GM12878 (cell line): ENCODE measurements at regions not wholly inside any gene's neighbourhood (a gene's known extent, or its start where the extent isn't known, plus 50 kb on each side); places are given as distances from the start of the nearest gene placed in this dataset.

Experiments
- ATAC-seq: fragments of 200-7000 bp; cut with Tn5 transposase; 3 replicates; pipeline ENCODE4 v1.9.1; 2020; ENCODE audit warnings: mild to moderate bottlenecking, moderate library complexity
- BruUV-seq: library from RNA; stranded (reverse); fragments of 400-500 nt; replicated peaks from 2 replicates; lab custom pipeline; 2021; lab: Mats Ljungman, UMichigan
- CTCF ChIA-PET: fragments of 300-600 bp; sonication (Branson Sonifier 250); formaldehyde crosslinking; extraction: SDS; loops from one replicate; lab custom pipeline; 2021; ENCODE audit warnings: inconsistent platforms; lab: Yijun Ruan, JAX
- POLR2A ChIA-PET: fragments of 350-600 bp; formaldehyde crosslinking; extraction: SDS; loops from one replicate; lab custom pipeline; 2021; ENCODE audit warnings: inconsistent platforms; lab: Charles Lee
- RAD21 ChIA-PET: fragments of 300-600 bp; sonication (Branson Sonifier 250); formaldehyde crosslinking; loops from one replicate; lab custom pipeline; 2023; ENCODE audit warnings: antibody characterized with exemption; ENCODE audit not compliant: unreplicated experiment; lab: Charles Lee
- SMC1A ChIA-PET: fragments of 300-600 bp; sonication (Branson Sonifier 250); formaldehyde crosslinking; loops from one replicate; lab custom pipeline; 2023; ENCODE audit not compliant: unreplicated experiment, uncharacterized antibody; lab: Charles Lee
- DNase-seq: peaks from one replicate; pipeline ENCODE4 v3.0.0-alpha.2; 2011; ENCODE audit warnings: low read depth, low spot score
- FAIRE-seq: peaks from 3 replicates; lab custom pipeline; 2011; peaks lifted over from hg19 to GRCh38; lab: Jason Lieb, UNC
- H2AFZ ChIP-seq: 2 replicates; pipeline ENCODE4 v1.6.0; 2011; ENCODE audit warnings: low read depth, low read length, control low read depth; ENCODE audit not compliant: control insufficient read depth
- H3K27ac ChIP-seq: 2 replicates; pipeline ENCODE4 v1.5.1; 2011; ENCODE audit warnings: control low read depth; ENCODE audit not compliant: control insufficient read depth, insufficient read depth
- H3K27me3 ChIP-seq, 2 experiments: replicated peaks in 1 of 2; 2 replicates each; pipeline versions ENCODE4 v1.6.0 to v1.6.1; 2011; ENCODE audit warnings: low read length in 1 of 2; ENCODE audit not compliant: control insufficient read depth in 2 of 2, insufficient read depth in 2 of 2
- H3K36me3 ChIP-seq, 2 experiments: 2 replicates each; pipeline ENCODE4 v1.5.1; 2011; ENCODE audit warnings: low read length in 1 of 2; ENCODE audit not compliant: control insufficient read depth in 2 of 2, insufficient read depth in 2 of 2
- H3K4me1 ChIP-seq: 2 replicates; pipeline ENCODE4 v1.6.1; 2011; ENCODE audit warnings: mild to moderate bottlenecking, low read length, moderate library complexity, mixed read lengths; ENCODE audit not compliant: control insufficient read depth, insufficient read depth
- H3K4me2 ChIP-seq: 2 replicates; pipeline ENCODE4 v1.6.0; 2011; ENCODE audit warnings: control low read depth; ENCODE audit not compliant: control insufficient read depth, insufficient read depth
- H3K4me3 ChIP-seq: fragments of 200-600 bp; sonication (generic); 2 replicates; pipeline ENCODE4 v1.5.1; 2016
- H3K79me2 ChIP-seq: 2 replicates; pipeline ENCODE4 v1.6.0; 2011; ENCODE audit warnings: low read length; ENCODE audit not compliant: control insufficient read depth, insufficient read depth
- H3K9ac ChIP-seq: 2 replicates; pipeline ENCODE4 v1.8.0; 2011; ENCODE audit warnings: low read length, control low read depth, mixed read lengths; ENCODE audit not compliant: control insufficient read depth, insufficient read depth
- H3K9me3 ChIP-seq: replicated peaks from 3 replicates; pipeline ENCODE4 v1.5.1; 2011; ENCODE audit warnings: mild to moderate bottlenecking, low read length; ENCODE audit not compliant: control insufficient read depth, insufficient read depth
- H4K20me1 ChIP-seq: 2 replicates; pipeline ENCODE4 v1.6.0; 2011; ENCODE audit not compliant: control insufficient read depth, insufficient read depth
- BCLAF1 ChIP-seq: fragments of 450-650 bp; IDR thresholded peaks from 2 replicates; pipeline ENCODE4 v1.6.1; 2017; ENCODE audit warnings: antibody characterized with exemption, mild to moderate bottlenecking, moderate library complexity
- CUX1 ChIP-seq: IDR thresholded peaks from 2 replicates; pipeline ENCODE4 v1.6.1; 2012; ENCODE audit warnings: improper control_type of control experiment, low read depth, low read length; ENCODE audit not compliant: insufficient replicate concordance
- FOS ChIP-seq: IDR thresholded peaks from 3 replicates; pipeline ENCODE4 v1.6.1; 2011; ENCODE audit warnings: borderline replicate concordance; ENCODE audit not compliant: insufficient read length; ENCODE audit errors: extremely low read depth
- FOXK2 ChIP-seq: fragments of 450-650 bp; IDR thresholded peaks from 2 replicates; pipeline ENCODE4 v1.6.1; 2017; ENCODE audit warnings: mild to moderate bottlenecking, moderate library complexity
- JUND ChIP-seq: IDR thresholded peaks from 2 replicates; pipeline ENCODE4 v1.6.1; 2012; ENCODE audit warnings: low read depth, mild to moderate bottlenecking, low read length, improper control_type of control experiment, moderate library complexity
- MXI1 ChIP-seq: fragments of 150-350 bp; IDR thresholded peaks from 2 replicates; pipeline ENCODE4 v1.6.1; 2011; ENCODE audit warnings: low read depth, mild to moderate bottlenecking, inconsistent platforms, low read length, improper control_type of control experiment
- SRF ChIP-seq, 2 experiments: IDR thresholded peaks; 2 replicates each; pipeline ENCODE4 v1.6.1; 2011; ENCODE audit warnings: low read depth in 2 of 2, low read length in 2 of 2, mild to moderate bottlenecking in 1 of 2, moderate library complexity in 1 of 2
- WGBS: methylation state at CpG from one replicate; pipeline ENCODE4 v1.1.6; 2016; ENCODE audit warnings: low lambda C conversion rate; ENCODE audit not compliant: insufficient replicate concordance, insufficient coverage; ENCODE audit errors: missing lambda C conversion rate; 5-methylcytosine and 5-hydroxymethylcytosine counted together
- in situ Hi-C: fragments of 300-500 bp; cut with MboI; formaldehyde crosslinking; loops from 9 replicates; pipeline ENCODE4 v1.14.3; 2018; ENCODE audit warnings: mixed read lengths
- intact Hi-C: fragments of 100-400 bp; cut with micrococcal nuclease; formaldehyde crosslinking; loops from one replicate; pipeline ENCODE4 v1.14.2; 2022; ENCODE audit not compliant: unreplicated experiment

- in situ Hi-C loops, result loop anchor here (25.0 kb wide), 1 partner anchor 157 kb away; no protein-coding TSS in a partner anchor
These were observed 118.9 kb downstream of the LHX2 start for GRCh38 chr9:124130277-124131075.

More at GRCh38 chr9:124130277-124131075, 118.9 kb downstream of the LHX2 start:
- no peaks in the 10 kb centered on the region for H4K20me1 ChIP-seq
- H3K4me2 ChIP-seq, result no peak overlapping the region
- no peaks in the 10 kb centered on the region for H3K27me3 ChIP-seq
- H3K9me3 ChIP-seq, result no peaks in the 10 kb centered on the region
- DNase-seq (no peak), FAIRE-seq (no peak), ATAC-seq (no peak)
- intact Hi-C loops, result no loop called here
- TF ChIP-seq FOXK2, result no peak
- TF ChIP-seq SRF (IDR thresholded peaks at IDR 0.05; ENCODE audit: low read depth in 2 of 2, low read length in 2 of 2), result no peak
- no peak for TF ChIP-seq BCLAF1
- TF ChIP-seq CUX1, result no peak
- no peak for TF ChIP-seq MXI1
- no peak for TF ChIP-seq JUND
- no peak for TF ChIP-seq FOS
- H3K27ac ChIP-seq, result no peak overlapping the region
- H3K4me3 ChIP-seq, result no peak overlapping the region
- no peak overlapping the region for H2AFZ ChIP-seq
- no peak overlapping the region for H3K9ac ChIP-seq
- WGBS, result 65% methylated on average over 18 of the region's 18 CpGs
- POLR2A ChIA-PET, result interaction anchor here (0.7 to 1.3 kb wide), 2 partner anchors 87 to 256 kb away, joined by 3 read pairs; no protein-coding TSS in a partner anchor
- peaks cover 11% of the 10 kb centered on the region; the same call in 1 of the 2 replicates for H3K4me1 ChIP-seq
- RAD21 ChIA-PET, result interaction anchor here (1.0 to 1.4 kb wide), 4 partner anchors 67 to 256 kb away, joined by 3 to 10 read pairs (median 3); no protein-coding TSS in a partner anchor
- BruUV-seq, result no TSS peak
- H3K79me2 ChIP-seq, result peaks cover 2% of the 10 kb centered on the region; the same call in 1 of the 2 replicates
- CTCF ChIA-PET, result interaction anchor here (0.7 to 1.4 kb wide), 5 partner anchors 159 to 257 kb away, joined by 3 to 4 read pairs (median 3); no protein-coding TSS in a partner anchor
- SMC1A ChIA-PET, result interaction anchor here (0.6 to 1.4 kb wide), 4 partner anchors 67 to 257 kb away, joined by 3 to 6 read pairs (median 4); no protein-coding TSS in a partner anchor
- no peaks in the 10 kb centered on the region for H3K36me3 ChIP-seq
